HepG2 (cell line): ENCODE measurements at regions not wholly inside any gene's neighbourhood (a gene's known extent, or its start where the extent isn't known, plus 50 kb on each side); places are given as distances from the start of the nearest gene placed in this dataset.

ENCODE experiments used
- ATAC-seq: fragments of 200-7000 bp; cut with Tn5 transposase; 3 replicates; pipeline ENCODE4 v1.9.1; 2020; ENCODE audit warnings: mild to moderate bottlenecking, moderate library complexity
- BruUV-seq: library from RNA; stranded (reverse); fragments of 400-500 nt; replicated peaks from 2 replicates; lab custom pipeline; 2021; lab: Mats Ljungman, UMichigan
- CTCF ChIA-PET: fragments of 300-600 bp; formaldehyde crosslinking; extraction: SDS; loops from one replicate; lab custom pipeline; 2021; ENCODE audit warnings: low total read pairs, inconsistent platforms, low intra/inter-chr PET ratio; lab: Yijun Ruan, JAX
- POLR2A ChIA-PET: fragments of 350-600 bp; sonication (Branson Sonifier 250); formaldehyde crosslinking; loops from one replicate; lab custom pipeline; 2020; ENCODE audit warnings: antibody characterized with exemption, inconsistent platforms; lab: Yijun Ruan, JAX
- DNase-seq: peaks from one replicate; pipeline ENCODE4 v3.0.0-alpha.2; 2015; ENCODE audit warnings: low spot score
- FAIRE-seq: peaks from 3 replicates; lab custom pipeline; 2011; peaks lifted over from hg19 to GRCh38; lab: Jason Lieb, UNC
- H2AFZ ChIP-seq: one replicate; pipeline ENCODE4 v1.6.1; 2011; ENCODE audit warnings: low read length, inconsistent platforms
- H3K27ac ChIP-seq: fragments of 300-600 bp; 3 replicates; pipeline ENCODE4 v1.8.0; 2011; ENCODE audit warnings: mixed run types, mild to moderate bottlenecking, mixed read lengths, low read length, inconsistent platforms; ENCODE audit not compliant: insufficient read depth; ENCODE audit errors: extremely low read length
- H3K27me3 ChIP-seq, 2 experiments: fragments of 200-600 bp in 1 of 2; 2 replicates in 1 of 2; 3 replicates in 1 of 2; pipeline versions ENCODE4 v1.6.0 to v1.8.0; 2011; ENCODE audit warnings: low read length in 2 of 2, mild to moderate bottlenecking in 2 of 2, moderate library complexity in 2 of 2, inconsistent platforms in 1 of 2; ENCODE audit not compliant: insufficient read depth in 2 of 2, control insufficient read depth in 1 of 2
- H3K36me3 ChIP-seq, 2 experiments: fragments of 200-600 bp in 1 of 2; replicated peaks in 1 of 2; 2 replicates in 1 of 2; 3 replicates in 1 of 2; pipeline versions ENCODE4 v1.5.1 to v1.8.0; 2011; ENCODE audit warnings: low read length in 2 of 2, inconsistent platforms in 1 of 2; ENCODE audit not compliant: insufficient read depth in 2 of 2, control insufficient read depth in 1 of 2
- H3K4me1 ChIP-seq: 2 replicates; pipeline ENCODE4 v1.5.1; 2012; ENCODE audit warnings: low read length, inconsistent platforms; ENCODE audit not compliant: insufficient read depth
- H3K4me2 ChIP-seq: 2 replicates; pipeline ENCODE4 v1.6.0; 2011; ENCODE audit warnings: low read depth, low read length, inconsistent platforms
- H3K4me3 ChIP-seq, 3 experiments: fragments of 200-600 bp in 1 of 3; sonication (generic), shearing (Covaris generic) in 1 of 3; replicated peaks in 1 of 3; 2 replicates each; pipeline ENCODE4 v1.5.1; 2011 to 2016; ENCODE audit warnings: low read length in 3 of 3, inconsistent platforms in 2 of 3, low read depth in 2 of 3, mild to moderate bottlenecking in 2 of 3, control low read depth in 1 of 3, mixed read lengths in 1 of 3; ENCODE audit not compliant: insufficient read depth in 1 of 3
- H3K79me2 ChIP-seq: one replicate; pipeline ENCODE4 v1.6.1; 2011; ENCODE audit warnings: low read length, inconsistent platforms; ENCODE audit not compliant: insufficient read depth
- H3K9ac ChIP-seq: 2 replicates; pipeline ENCODE4 v1.6.0; 2011; ENCODE audit warnings: mild to moderate bottlenecking, low read depth, low read length, inconsistent platforms; ENCODE audit not compliant: insufficient read depth
- H3K9me3 ChIP-seq: 2 replicates; pipeline ENCODE4 v1.5.1; 2012; ENCODE audit warnings: mild to moderate bottlenecking, low read length
- H4K20me1 ChIP-seq: 2 replicates; pipeline ENCODE4 v1.6.0; 2011; ENCODE audit warnings: inconsistent platforms, mild to moderate bottlenecking, low read length, moderate library complexity; ENCODE audit not compliant: insufficient read depth
- CEBPZ ChIP-seq: IDR thresholded peaks from 2 replicates; pipeline ENCODE4 v1.6.1; 2012; ENCODE audit warnings: low read length, improper control_type of control experiment
- EEA1 ChIP-seq: sonication (generic); formaldehyde crosslinking; IDR thresholded peaks from 2 replicates; pipeline ENCODE4 v1.5.1; 2020; ENCODE audit warnings: mild to moderate bottlenecking, missing genetic modification reagents, borderline replicate concordance
- FOSL2 ChIP-seq: sonication (generic); formaldehyde crosslinking; IDR thresholded peaks from 2 replicates; pipeline ENCODE4 v1.4.0; 2020; ENCODE audit warnings: missing genetic modification reagents
- GLMP ChIP-seq: sonication (generic); formaldehyde crosslinking; IDR thresholded peaks from 2 replicates; pipeline ENCODE4 v1.9.0; 2021; ENCODE audit warnings: missing genetic modification reagents, mild to moderate bottlenecking, borderline replicate concordance
- XRCC5 ChIP-seq: fragments of 200-400 bp; formaldehyde crosslinking; optimal IDR thresholded peaks from 2 replicates; pipeline ENCODE3; 2017; ENCODE audit warnings: mild to moderate bottlenecking, low read length
- WGBS: methylation state at CpG from one replicate; pipeline ENCODE4 v1.1.6; 2017; ENCODE audit warnings: low lambda C conversion rate; 5-methylcytosine and 5-hydroxymethylcytosine counted together
- in situ Hi-C: cut with HindIII; loops from 2 replicates; pipeline ENCODE4 v1.10.0; 2017; ENCODE audit warnings: low pct_unique_long_range_greater_than_20kb; ENCODE audit not compliant: extremely low pct_ligation_motif_present
- intact Hi-C: fragments of 100-400 bp; cut with micrococcal nuclease; formaldehyde crosslinking; loops from one replicate; pipeline ENCODE4 v1.10.0; 2022; ENCODE audit not compliant: unreplicated experiment

GRCh38 chr3:25344670-25345069 lies 83.4 kb upstream of the RARB start (continued):
- no peak for TF ChIP-seq CEBPZ
- no peak for TF ChIP-seq GLMP
- TF ChIP-seq FOSL2 (CRISPR knock-in tag), result no peak

GRCh38 chr3:25349095-25349494 lies 79.0 kb upstream of the RARB start:
- no TSS peak for BruUV-seq
- Histone ChIP-seq H3K9me3 (no peaks in the 10 kb centered on the region), H3K27me3 (no peaks in the 10 kb centered on the region), H2AFZ (no peak overlapping the region), H3K4me1 (no peaks in the 10 kb centered on the region), H3K27ac (no peak overlapping the region), H3K4me3 (no peak overlapping the region), H3K36me3 (no peaks in the 10 kb centered on the region), H3K4me2 (no peak overlapping the region), H4K20me1 (no peaks in the 10 kb centered on the region), H3K9ac (no peak overlapping the region), H3K79me2 (no peaks in the 10 kb centered on the region)
- TF ChIP-seq EEA1 (no peak), XRCC5 (no peak)
- CTCF ChIA-PET, result no interaction called here
- FAIRE-seq (no peak), DNase-seq (no peak), ATAC-seq (no peak)
- POLR2A ChIA-PET, result no interaction called here
- in situ Hi-C loops (no loop called here), intact Hi-C loops (no loop called here)
- WGBS, result 27% methylated on average over 6 of the region's 6 CpGs
